Choroid plexus epithelial cell (primary cell): ENCODE measurements at regions not wholly inside any gene's neighbourhood (a gene's known extent, or its start where the extent isn't known, plus 50 kb on each side); places are given as distances from the start of the nearest gene placed in this dataset.
A peak's percentile ranks its signal among the peaks of the same experiment; 100 is the strongest.

Experiments
- DNase-seq: peaks from one replicate; pipeline ENCODE4 v3.0.0-alpha.2; 2010; ENCODE audit warnings: low read depth
- H3K4me3 ChIP-seq: 2 replicates; pipeline ENCODE4 v1.5.1; 2011; ENCODE audit warnings: low read depth, mild to moderate bottlenecking, control low read depth, low read length, moderate library complexity
- CTCF ChIP-seq: conservative IDR thresholded peaks from 2 replicates; pipeline ENCODE4 v1.5.1; 2011; ENCODE audit warnings: low read depth, mild to moderate bottlenecking, control low read depth, inconsistent platforms, low read length, moderate library complexity

- no peak overlapping the region for H3K4me3 ChIP-seq
- no peak for DNase-seq
- no peak for TF ChIP-seq CTCF
Observed at GRCh38 chr9:109624896-109625295, 126.8 kb upstream of the PTPN3 start.

GRCh38 chr9:109627042-109627441 is 128.9 kb upstream of the PTPN3 start:
- no peak overlapping the region for H3K4me3 ChIP-seq
- no peak for DNase-seq

GRCh38 chr9:109629615-109630014 is 131.5 kb upstream of the PTPN3 start:
- TF ChIP-seq CTCF, result no peak
- DNase-seq, result no peak

More at GRCh38 chr9:109627042-109627441, 128.9 kb upstream of the PTPN3 start:
- TF ChIP-seq CTCF, result no peak

GRCh38 chr9:109632817-109633216 is 134.7 kb upstream of the PTPN3 start:
- TF ChIP-seq CTCF, result no peak
- DNase-seq, result peak; percentile 31
- H3K4me3 ChIP-seq, result no peak overlapping the region

More at GRCh38 chr9:109629615-109630014, 131.5 kb upstream of the PTPN3 start:
- H3K4me3 ChIP-seq, result no peak overlapping the region

GRCh38 chr9:109639674-109640579 is 140.1 kb upstream of the PALM2AKAP2 start:
- no peak for TF ChIP-seq CTCF
- DNase-seq, result no peak
- peak overlapping the region; percentile 36 for H3K4me3 ChIP-seq

- peak overlapping the region; percentile 36 for H3K4me3 ChIP-seq
- DNase-seq, result peak; percentile 43
- TF ChIP-seq CTCF, result no peak
Observed at GRCh38 chr9:109640580-109641371, 139.2 kb upstream of the PALM2AKAP2 start.
